Bronchial epithelial cell (primary cell): ENCODE measurements at regions not wholly inside any gene's neighbourhood (a gene's known extent, or its start where the extent isn't known, plus 50 kb on each side); places are given as distances from the start of the nearest gene placed in this dataset.

Experiments
- DNase-seq: peaks from one replicate; pipeline ENCODE4 v3.0.0-alpha.2; 2010; ENCODE audit warnings: low read depth
- FAIRE-seq: peaks from 2 replicates; lab custom pipeline; 2011; peaks lifted over from hg19 to GRCh38; lab: Jason Lieb, UNC
- H3K27me3 ChIP-seq: 2 replicates; pipeline ENCODE4 v1.5.1; 2011; ENCODE audit warnings: low read length; ENCODE audit not compliant: control insufficient read depth, insufficient read depth
- H3K36me3 ChIP-seq: 2 replicates; pipeline ENCODE4 v1.5.1; 2011; ENCODE audit warnings: low read length; ENCODE audit not compliant: control insufficient read depth, insufficient read depth
- H3K4me3 ChIP-seq: 2 replicates; pipeline ENCODE4 v1.5.1; 2011; ENCODE audit warnings: mild to moderate bottlenecking, low read depth, low read length, control low read depth
- TF ChIP-seq, protein P1 (sequence below): IDR thresholded peaks from 2 replicates; pipeline ENCODE4 v1.5.1; 2011; ENCODE audit warnings: mild to moderate bottlenecking, moderate library complexity, low read length, control low read depth, inconsistent platforms; ENCODE audit not compliant: insufficient read depth, severe bottlenecking

DNA sequence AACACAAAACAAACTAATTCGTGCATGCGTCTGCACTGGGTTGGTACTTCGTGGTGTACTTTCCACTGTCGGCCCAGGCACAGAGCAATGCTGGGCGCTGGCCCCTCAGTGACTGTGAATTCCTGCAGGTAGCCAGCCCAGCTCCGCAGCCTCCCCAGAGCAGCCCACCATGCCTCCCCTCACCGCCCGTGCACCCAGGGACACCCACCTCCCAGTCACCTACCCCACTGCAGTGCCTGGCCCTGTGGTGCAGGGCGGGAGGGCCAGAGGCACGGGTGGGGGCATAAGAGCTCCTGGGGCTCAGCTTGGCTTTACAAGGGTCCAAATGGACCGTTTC is 93.1 kb upstream of the ZNF507 start:
- Histone ChIP-seq H3K4me3 (no peak overlapping the region), H3K36me3 (no peaks in the 10 kb centered on the region), H3K27me3 (no peaks in the 10 kb centered on the region)
- DNase-seq (no peak), FAIRE-seq (no peak)
- TF ChIP-seq, protein P1, sequence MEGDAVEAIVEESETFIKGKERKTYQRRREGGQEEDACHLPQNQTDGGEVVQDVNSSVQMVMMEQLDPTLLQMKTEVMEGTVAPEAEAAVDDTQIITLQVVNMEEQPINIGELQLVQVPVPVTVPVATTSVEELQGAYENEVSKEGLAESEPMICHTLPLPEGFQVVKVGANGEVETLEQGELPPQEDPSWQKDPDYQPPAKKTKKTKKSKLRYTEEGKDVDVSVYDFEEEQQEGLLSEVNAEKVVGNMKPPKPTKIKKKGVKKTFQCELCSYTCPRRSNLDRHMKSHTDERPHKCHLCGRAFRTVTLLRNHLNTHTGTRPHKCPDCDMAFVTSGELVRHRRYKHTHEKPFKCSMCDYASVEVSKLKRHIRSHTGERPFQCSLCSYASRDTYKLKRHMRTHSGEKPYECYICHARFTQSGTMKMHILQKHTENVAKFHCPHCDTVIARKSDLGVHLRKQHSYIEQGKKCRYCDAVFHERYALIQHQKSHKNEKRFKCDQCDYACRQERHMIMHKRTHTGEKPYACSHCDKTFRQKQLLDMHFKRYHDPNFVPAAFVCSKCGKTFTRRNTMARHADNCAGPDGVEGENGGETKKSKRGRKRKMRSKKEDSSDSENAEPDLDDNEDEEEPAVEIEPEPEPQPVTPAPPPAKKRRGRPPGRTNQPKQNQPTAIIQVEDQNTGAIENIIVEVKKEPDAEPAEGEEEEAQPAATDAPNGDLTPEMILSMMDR = no peak

DNA sequence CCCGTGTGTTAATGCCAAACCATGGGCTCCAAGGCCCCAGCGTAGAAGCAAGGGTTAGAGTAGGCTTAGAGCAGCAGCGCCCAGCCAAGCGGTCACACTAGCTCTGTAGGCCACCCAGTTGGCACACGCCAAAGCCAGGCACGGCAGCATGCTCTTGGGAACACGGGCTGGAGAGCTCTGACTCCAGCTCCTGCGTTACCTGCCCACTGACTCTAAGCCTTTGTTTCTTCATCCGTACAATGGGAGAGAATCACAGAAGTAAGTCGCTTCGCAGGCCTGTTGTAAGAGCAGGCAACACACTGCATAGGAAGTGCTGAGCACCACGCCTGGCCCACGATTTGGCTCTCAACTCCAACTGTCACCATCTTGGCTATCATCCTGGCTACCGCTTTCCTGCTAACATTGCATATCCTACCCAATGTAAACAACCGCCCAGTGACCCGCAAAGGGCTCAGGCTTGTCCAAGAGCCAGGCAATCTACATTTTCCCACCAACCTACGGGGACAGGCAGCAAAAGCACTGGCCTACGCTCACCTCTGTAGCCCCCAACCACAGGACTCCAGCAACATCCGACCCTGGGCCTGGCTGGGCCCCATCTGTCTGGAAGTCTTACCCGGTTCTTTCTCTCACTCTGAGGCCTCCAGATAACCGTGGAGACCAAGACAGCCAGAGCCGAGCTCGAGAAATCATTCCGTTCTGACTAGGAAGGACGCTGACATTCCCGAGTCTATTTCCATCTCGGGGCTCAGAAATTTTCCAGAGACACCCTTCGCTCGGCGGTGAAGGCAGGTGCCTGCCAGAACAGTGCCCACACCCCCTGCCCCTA is 91.5 kb upstream of the ZNF507 start:
- H3K27me3 ChIP-seq = no peaks in the 10 kb centered on the region
- no peak overlapping the region for H3K4me3 ChIP-seq
- TF ChIP-seq, protein P1 = no peak
- no peaks in the 10 kb centered on the region for H3K36me3 ChIP-seq
- DNase-seq (no peak), FAIRE-seq (no peak)

DNA sequence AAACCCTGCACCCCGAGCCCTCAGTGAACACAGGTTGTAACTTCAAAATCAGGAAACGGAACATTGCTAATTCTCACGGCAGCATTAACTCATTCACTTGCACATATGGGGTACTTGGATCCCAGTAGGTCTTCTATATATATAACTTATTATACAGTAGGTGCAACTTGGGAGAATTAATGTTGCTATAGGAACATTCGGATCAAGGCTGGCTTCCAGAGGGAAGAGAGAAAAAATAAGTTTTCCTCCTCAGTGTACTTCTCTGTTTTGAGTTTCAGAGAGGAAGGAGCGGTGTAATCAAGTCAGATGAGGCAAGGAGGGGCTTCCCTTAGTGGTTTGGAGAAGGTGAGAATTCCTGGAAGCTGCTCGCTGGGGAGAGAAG is 90.9 kb upstream of the ZNF507 start:
- DNase-seq (no peak), FAIRE-seq (no peak)
- TF ChIP-seq, protein P1 = no peak
- H3K27me3 ChIP-seq = no peaks in the 10 kb centered on the region
- H3K36me3 ChIP-seq = no peaks in the 10 kb centered on the region
- no peak overlapping the region for H3K4me3 ChIP-seq

DNA sequence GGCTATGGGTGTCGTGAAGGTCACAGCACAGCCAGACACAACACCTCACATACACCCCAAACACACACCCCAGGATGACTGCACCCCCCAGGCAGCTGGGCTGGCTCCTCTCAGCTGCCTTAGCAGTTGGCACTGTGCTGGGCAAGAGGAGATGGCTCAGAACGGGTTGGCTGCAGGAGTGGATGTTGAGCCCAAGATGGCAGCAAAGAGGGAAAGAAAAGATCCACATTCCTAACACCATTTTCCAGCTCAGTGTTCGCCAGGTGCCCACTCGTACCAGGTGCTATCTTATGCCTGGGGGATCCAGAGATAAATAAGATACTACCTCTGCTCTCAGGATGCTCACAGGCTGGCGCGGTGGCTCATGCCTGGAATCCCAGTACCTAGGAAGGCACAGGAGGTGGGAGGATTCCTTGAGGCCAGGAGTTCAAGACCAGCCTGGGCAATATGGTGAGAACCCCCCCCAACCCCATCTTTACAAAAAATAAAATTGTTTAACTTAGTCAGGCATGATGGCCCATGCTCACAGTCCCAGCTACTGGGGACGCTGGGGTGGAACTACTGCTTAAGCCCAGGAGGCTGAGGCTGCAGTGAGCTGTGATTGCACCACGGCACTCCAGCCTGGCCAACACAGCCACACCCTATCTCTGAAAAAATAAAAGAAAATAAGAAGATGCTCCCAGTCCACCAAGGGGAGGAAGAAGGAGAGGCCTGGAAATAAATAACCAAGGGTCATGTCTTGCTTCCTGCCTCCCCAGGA is 89.7 kb upstream of the ZNF507 start:
- H3K36me3 ChIP-seq = no peaks in the 10 kb centered on the region
- TF ChIP-seq, protein P1 = no peak
- no peaks in the 10 kb centered on the region for H3K27me3 ChIP-seq
- no peak for DNase-seq
- FAIRE-seq = no peak
- no peak overlapping the region for H3K4me3 ChIP-seq

DNA sequence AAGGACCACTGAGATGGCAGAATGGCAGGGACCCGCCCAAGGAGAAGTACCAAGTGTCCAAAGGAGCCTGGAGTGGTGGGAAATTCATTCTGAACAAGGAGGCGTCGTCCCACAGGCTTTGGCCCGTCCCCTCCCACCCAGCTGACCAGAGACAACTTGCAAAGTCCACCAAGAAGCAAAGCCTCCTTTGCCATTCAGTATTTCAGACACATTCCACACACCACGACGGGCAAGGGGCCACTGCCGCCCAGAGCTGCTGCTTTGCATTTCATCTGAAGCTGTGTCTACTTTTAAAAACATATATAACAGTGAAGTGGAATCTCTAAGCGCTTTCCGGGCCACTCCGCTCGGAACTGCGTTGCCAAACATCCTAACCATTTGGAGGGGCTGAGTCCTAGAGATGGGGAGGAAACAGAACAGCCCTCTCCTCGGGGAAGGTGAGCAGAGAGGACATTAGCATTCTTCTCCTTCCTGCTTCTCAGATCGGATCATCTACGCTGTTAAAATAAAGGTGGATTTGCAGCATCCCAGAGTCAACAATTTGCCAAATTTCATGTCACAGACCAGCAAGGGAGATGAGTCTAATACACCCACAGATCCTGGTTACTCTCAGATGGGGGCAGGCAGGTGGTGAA is 89.0 kb upstream of the ZNF507 start:
- TF ChIP-seq, protein P1 = no peak
- FAIRE-seq = no peak
- no peaks in the 10 kb centered on the region for H3K36me3 ChIP-seq
- no peak overlapping the region for H3K4me3 ChIP-seq
- no peaks in the 10 kb centered on the region for H3K27me3 ChIP-seq
- no peak for DNase-seq
